SKM-1 treated with dmso at 0.1 percent for 144 hours (cell line): ENCODE measurements at regions not wholly inside any gene's neighbourhood (a gene's known extent, or its start where the extent isn't known, plus 50 kb on each side); places are given as distances from the start of the nearest gene placed in this dataset.

Source experiments
- DNase-seq: peaks from one replicate; lab custom pipeline; 2025; ENCODE audit not compliant: unreplicated experiment; lab: John Stamatoyannopoulos, UW

- no peak for DNase-seq
Measured at GRCh38 chr1:34406833-34407539, 230.3 kb downstream of the C1orf94 start.

- no peak for DNase-seq
Measured at GRCh38 chr1:34408011-34408410, 231.3 kb downstream of the C1orf94 start.

GRCh38 chr1:34409689-34410229, 233.1 kb downstream of the C1orf94 start:
- no peak for DNase-seq

GRCh38 chr1:34412598-34413370, 236.1 kb downstream of the C1orf94 start:
- no peak for DNase-seq

GRCh38 chr1:34415140-34415539, 238.4 kb downstream of the C1orf94 start:
- DNase-seq, result no peak

GRCh38 chr1:34418166-34418565, 241.5 kb downstream of the C1orf94 start:
- no peak for DNase-seq

GRCh38 chr1:34419663-34420136, 243.0 kb downstream of the C1orf94 start:
- no peak for DNase-seq

- DNase-seq, result no peak
Measured at GRCh38 chr1:34425046-34425445, 248.3 kb downstream of the C1orf94 start.

GRCh38 chr1:34425785-34426184, 249.1 kb downstream of the C1orf94 start:
- DNase-seq, result no peak

- no peak for DNase-seq
Measured at GRCh38 chr1:34426325-34426896, 249.7 kb downstream of the C1orf94 start.

GRCh38 chr1:34427170-34427569, 250.5 kb downstream of the C1orf94 start:
- DNase-seq, result no peak

- DNase-seq, result no peak
Measured at GRCh38 chr1:34433099-34433498, 256.4 kb downstream of the C1orf94 start.

- no peak for DNase-seq
Measured at GRCh38 chr1:34436836-34437235, 260.1 kb downstream of the C1orf94 start.

- DNase-seq, result no peak
Measured at GRCh38 chr1:34441259-34442069, 264.8 kb downstream of the C1orf94 start.

- DNase-seq, result no peak
Measured at GRCh38 chr1:34444516-34444915, 267.8 kb downstream of the C1orf94 start.

- no peak for DNase-seq
Measured at GRCh38 chr1:34450325-34450724, 273.6 kb downstream of the C1orf94 start.

GRCh38 chr1:34452451-34452850, 275.7 kb downstream of the C1orf94 start:
- no peak for DNase-seq

- no peak for DNase-seq
Measured at GRCh38 chr1:34455121-34455520, 278.4 kb downstream of the C1orf94 start.

- DNase-seq, result peak; percentile 5
Measured at GRCh38 chr1:34460193-34460592, 283.5 kb downstream of the C1orf94 start.

- no peak for DNase-seq
Measured at GRCh38 chr1:34470401-34470800, 284.4 kb upstream of the GJB5 start.

- no peak for DNase-seq
Measured at GRCh38 chr1:34474566-34474965, 280.3 kb upstream of the GJB5 start.
